K562 (cell line): ENCODE measurements at regions not wholly inside any gene's neighbourhood (a gene's known extent, or its start where the extent isn't known, plus 50 kb on each side); places are given as distances from the start of the nearest gene placed in this dataset.

Experiments used
- ATAC-seq: fragments of 200-7000 bp; cut with Tn5 transposase; 3 replicates; pipeline ENCODE4 v1.9.1; 2020; ENCODE audit warnings: moderate library complexity
- BruUV-seq: library from RNA; stranded (reverse); fragments of 400-500 nt; replicated peaks from 2 replicates; lab custom pipeline; 2021; lab: Mats Ljungman, UMichigan
- CTCF ChIA-PET: fragments of 300-600 bp; formaldehyde crosslinking; extraction: SDS; loops from one replicate; lab custom pipeline; 2021; ENCODE audit warnings: low intra/inter-chr PET ratio; lab: Yijun Ruan, JAX
- POLR2A ChIA-PET: fragments of 300-600, 350-650 bp; sonication (Branson Sonifier 250); formaldehyde crosslinking; extraction: SDS; loops from one replicate; lab custom pipeline; 2021; ENCODE audit warnings: antibody characterized with exemption, inconsistent platforms; lab: Yijun Ruan, JAX
- DNase-seq, 4 experiments: peaks; one replicate each; pipeline versions ENCODE4 v3.0.0 to v3.0.0-alpha.2; 2011 to 2018; ENCODE audit warnings: low spot score in 3 of 4, mixed read lengths in 3 of 4; ENCODE audit errors: extremely low read depth in 1 of 4
- FAIRE-seq: peaks from 2 replicates; lab custom pipeline; 2011; peaks lifted over from hg19 to GRCh38; lab: Jason Lieb, UNC
- H2AFZ ChIP-seq: 2 replicates; pipeline ENCODE4 v1.6.0; 2011; ENCODE audit warnings: low read depth, low read length, control low read depth, inconsistent platforms
- H3K27ac ChIP-seq: fragments of 200-600 bp; 3 replicates; pipeline ENCODE4 v1.8.0; 2011; ENCODE audit warnings: low read depth, mild to moderate bottlenecking, control low read depth, inconsistent platforms, low read length, moderate library complexity, mixed read lengths; ENCODE audit errors: extremely low read depth
- H3K27me3 ChIP-seq, 2 experiments: fragments of 300-600 bp in 1 of 2; 2 replicates in 1 of 2; 3 replicates in 1 of 2; pipeline versions ENCODE4 v1.6.0 to v1.8.0; 2011; ENCODE audit warnings: inconsistent platforms in 2 of 2, low read length in 2 of 2, mild to moderate bottlenecking in 1 of 2, mixed read lengths in 1 of 2, moderate library complexity in 1 of 2; ENCODE audit not compliant: control insufficient read depth in 2 of 2, insufficient read depth in 2 of 2
- H3K36me3 ChIP-seq: fragments of 300-600 bp; 3 replicates; pipeline ENCODE4 v1.8.0; 2011; ENCODE audit warnings: mild to moderate bottlenecking, low read length, inconsistent platforms; ENCODE audit not compliant: control insufficient read depth, insufficient read depth
- H3K4me1 ChIP-seq, 2 experiments: fragments of 200-600 bp in 1 of 2; replicated peaks in 1 of 2; 2 replicates in 1 of 2; 3 replicates in 1 of 2; pipeline versions ENCODE4 v1.5.1 to v1.8.0; 2011; ENCODE audit warnings: inconsistent platforms in 2 of 2, low read length in 2 of 2, mild to moderate bottlenecking in 1 of 2, mixed read lengths in 1 of 2, moderate library complexity in 1 of 2; ENCODE audit not compliant: control insufficient read depth in 2 of 2, insufficient read depth in 2 of 2
- H3K4me2 ChIP-seq: 2 replicates; pipeline ENCODE4 v1.6.1; 2011; ENCODE audit warnings: low read length, control low read depth, inconsistent platforms, mixed read lengths; ENCODE audit not compliant: insufficient read depth
- H3K4me3 ChIP-seq: fragments of 200-600 bp; sonication (generic), shearing (Covaris generic); 2 replicates; pipeline ENCODE4 v1.5.1; 2016; ENCODE audit warnings: control low read depth, inconsistent platforms
- H3K79me2 ChIP-seq: fragments of 200-600 bp; 3 replicates; pipeline ENCODE4 v1.8.0; 2011; ENCODE audit warnings: low read length, inconsistent platforms; ENCODE audit not compliant: control insufficient read depth, insufficient read depth
- H3K9ac ChIP-seq, 2 experiments: 2 replicates each; pipeline versions ENCODE4 v1.6.0 to v1.6.1; 2011; ENCODE audit warnings: low read depth in 2 of 2, low read length in 2 of 2, control low read depth in 1 of 2, inconsistent platforms in 1 of 2, mild to moderate bottlenecking in 1 of 2, mixed read lengths in 1 of 2; ENCODE audit not compliant: insufficient read depth in 1 of 2
- H3K9me1 ChIP-seq: one replicate; pipeline ENCODE4 v1.6.0; 2011; ENCODE audit warnings: inconsistent platforms, mild to moderate bottlenecking, low read length, moderate library complexity; ENCODE audit not compliant: control insufficient read depth, insufficient read depth
- H3K9me3 ChIP-seq: replicated peaks from 2 replicates; pipeline ENCODE4 v1.5.1; 2011; ENCODE audit warnings: low read depth, low read length, inconsistent platforms; ENCODE audit not compliant: control insufficient read depth, insufficient read depth
- H4K20me1 ChIP-seq: replicated peaks from 2 replicates; pipeline ENCODE4 v1.6.1; 2011; ENCODE audit warnings: low read length, inconsistent platforms, mixed read lengths; ENCODE audit not compliant: control insufficient read depth, insufficient read depth
- ARHGAP35 ChIP-seq: fragments of 450-650 bp; IDR thresholded peaks from 2 replicates; pipeline ENCODE4 v1.6.1; 2018; ENCODE audit not compliant: partially characterized antibody
- CHCHD3 ChIP-seq: fragments of 250-450 bp; sonication (Bioruptor Pico); IDR thresholded peaks from 2 replicates; pipeline ENCODE4 v2.1.2; 2022; ENCODE audit warnings: mild to moderate bottlenecking
- CREB3L1 ChIP-seq: fragments of 450-650 bp; IDR thresholded peaks from 2 replicates; pipeline ENCODE4 v1.6.1; 2014; ENCODE audit warnings: low read depth, mild to moderate bottlenecking, moderate library complexity, borderline replicate concordance
- ELK3 ChIP-seq: fragments of 450-650 bp; formaldehyde crosslinking; IDR thresholded peaks from 2 replicates; pipeline ENCODE4 v1.4.0; 2020; ENCODE audit warnings: mild to moderate bottlenecking
- MCM2 ChIP-seq: fragments of 450-650 bp; IDR thresholded peaks from 2 replicates; pipeline ENCODE4 v1.6.1; 2017; ENCODE audit warnings: low read depth, mild to moderate bottlenecking
- PML ChIP-seq: IDR thresholded peaks from 2 replicates; pipeline ENCODE4 v1.6.1; 2012; ENCODE audit warnings: low read length, inconsistent platforms
- RAD21 ChIP-seq, 2 experiments: fragments of 250-450 bp in 1 of 2; fragments of 450-650 bp in 1 of 2; sonication (Bioruptor Pico) in 1 of 2; formaldehyde crosslinking in 1 of 2; IDR thresholded peaks in 1 of 2; conservative IDR thresholded peaks in 1 of 2; 2 replicates each; pipeline versions ENCODE4 v1.4.0 to v1.8.0; 2020 to 2022; ENCODE audit warnings: mild to moderate bottlenecking in 2 of 2, moderate library complexity in 1 of 2
- RAD51 ChIP-seq: fragments of 450-650 bp; IDR thresholded peaks from 2 replicates; pipeline ENCODE4 v1.7.1; 2016; ENCODE audit warnings: low read depth, mild to moderate bottlenecking, borderline replicate concordance
- REST ChIP-seq, 2 experiments: fragments of 450-650 bp; formaldehyde crosslinking in 1 of 2; IDR thresholded peaks; 2 replicates each; pipeline versions ENCODE4 v1.4.0 to v1.6.1; 2014 to 2020; ENCODE audit warnings: mild to moderate bottlenecking in 2 of 2, borderline replicate concordance in 1 of 2, low read depth in 1 of 2
- TARDBP ChIP-seq: fragments of 450-650 bp; IDR thresholded peaks from 2 replicates; pipeline ENCODE4 v1.6.1; 2016
- TCF7 ChIP-seq: sonication (generic); IDR thresholded peaks from 2 replicates; pipeline ENCODE4 v1.6.1; 2016; ENCODE audit warnings: antibody characterized with exemption, borderline replicate concordance
- WGBS: fragments of 100-300 bp; shearing (Covaris generic); methylation state at CpG from one replicate; pipeline ENCODE4 v1.1.6; 2016; ENCODE audit warnings: low coverage, mixed read lengths; ENCODE audit not compliant: insufficient coverage; ENCODE audit errors: missing lambda C conversion rate; 5-methylcytosine and 5-hydroxymethylcytosine counted together
- in situ Hi-C: fragments of 300-500 bp; cut with MboI; formaldehyde crosslinking; loops from 4 replicates; pipeline ENCODE4 v1.15.0; 2018; ENCODE audit warnings: inconsistent platforms, mixed read lengths
- intact Hi-C: fragments of 100-400 bp; cut with micrococcal nuclease; formaldehyde crosslinking; loops from 2 replicates; pipeline ENCODE4 v1.14.2; 2022

- H3K36me3 ChIP-seq = no peaks in the 10 kb centered on the region
- intact Hi-C loops = no loop called here
- no peaks in the 10 kb centered on the region for H3K9me3 ChIP-seq
- CTCF ChIA-PET = no interaction called here
- no peak overlapping the region for H3K4me2 ChIP-seq
- BruUV-seq = no TSS peak
- H3K4me3 ChIP-seq = no peak overlapping the region
- H3K9ac ChIP-seq = no peak overlapping the region
- H3K27me3 ChIP-seq = no peaks in the 10 kb centered on the region
- H3K9me1 ChIP-seq = no peaks in the 10 kb centered on the region
- no peaks in the 10 kb centered on the region for H3K4me1 ChIP-seq
- H3K79me2 ChIP-seq = no peaks in the 10 kb centered on the region
- no peak overlapping the region for H3K27ac ChIP-seq
- DNase-seq (no peak), ATAC-seq (no peak), FAIRE-seq (no peak)
- POLR2A ChIA-PET = no interaction called here
- 0% methylated on average over 3 of the region's 3 CpGs for WGBS
- in situ Hi-C loops = no loop called here
- no peak overlapping the region for H2AFZ ChIP-seq
- no peaks in the 10 kb centered on the region for H4K20me1 ChIP-seq
- TF ChIP-seq CHCHD3 (CRISPR knock-in tag) = no peak
- no peak for TF ChIP-seq REST (IDR thresholded peaks at IDR 0.05; ENCODE audit: borderline replicate concordance)
- no peak for TF ChIP-seq REST (CRISPR knock-in tag; IDR thresholded peaks at IDR 0.05; ENCODE audit: low read depth)
- TF ChIP-seq CREB3L1 = no peak
- TF ChIP-seq MCM2 = no peak
- TF ChIP-seq ELK3 = no peak
- TF ChIP-seq RAD21 (CRISPR knock-in tag; conservative IDR thresholded peaks at IDR 0.05 in 1 of 2, IDR thresholded peaks at IDR 0.05 in 1 of 2) = no peak
- no peak for TF ChIP-seq PML
- TF ChIP-seq RAD51 = no peak
- no peak for TF ChIP-seq TARDBP
- TF ChIP-seq ARHGAP35 = no peak
- TF ChIP-seq TCF7 = no peak
These were observed 725.4 kb downstream of the PCDH7 start for GRCh38 chr4:31445526-31445925.
